Fibroblast of skin of abdomen (primary cell): ENCODE measurements at regions not wholly inside any gene's neighbourhood (a gene's known extent, or its start where the extent isn't known, plus 50 kb on each side); places are given as distances from the start of the nearest gene placed in this dataset.

Experiments
- DNase-seq: peaks from one replicate; pipeline ENCODE4 v3.0.0-alpha.2; 2013

DNA sequence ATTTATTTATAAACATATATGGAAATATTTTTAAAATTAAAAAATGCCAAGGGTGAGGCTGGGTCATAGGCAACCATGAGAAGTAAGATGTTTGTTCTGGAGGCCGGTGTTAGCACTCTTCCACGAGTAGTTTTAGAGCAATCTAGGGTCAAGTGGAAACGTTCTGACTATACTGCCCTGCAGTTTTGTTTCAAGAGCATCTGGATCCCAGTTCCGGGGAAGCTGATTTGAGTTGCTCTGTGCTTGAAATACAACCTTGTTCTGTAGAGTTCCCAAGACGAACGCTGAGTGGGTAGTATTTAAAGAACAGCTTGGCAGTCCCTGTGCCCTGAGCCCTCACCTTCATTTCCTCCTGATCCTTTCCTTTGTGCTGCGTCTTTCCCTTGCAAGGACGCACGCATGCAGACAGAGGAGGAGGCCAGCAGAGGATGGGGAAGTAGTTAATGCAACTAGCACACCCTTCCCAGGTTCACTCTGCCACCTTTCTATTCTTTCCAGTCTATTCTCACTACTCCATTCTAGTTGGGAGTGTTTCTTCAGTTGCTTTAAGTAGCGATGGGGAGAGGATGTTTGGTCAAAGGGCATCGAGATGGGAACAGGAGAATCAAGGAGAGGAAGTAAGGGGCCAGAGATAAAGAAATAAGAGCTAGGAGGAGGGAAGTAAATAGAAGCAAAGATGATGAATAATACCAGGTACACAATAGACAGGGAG lies 68.3 kb upstream of the ZSWIM6 start:
- DNase-seq = no peak

DNA sequence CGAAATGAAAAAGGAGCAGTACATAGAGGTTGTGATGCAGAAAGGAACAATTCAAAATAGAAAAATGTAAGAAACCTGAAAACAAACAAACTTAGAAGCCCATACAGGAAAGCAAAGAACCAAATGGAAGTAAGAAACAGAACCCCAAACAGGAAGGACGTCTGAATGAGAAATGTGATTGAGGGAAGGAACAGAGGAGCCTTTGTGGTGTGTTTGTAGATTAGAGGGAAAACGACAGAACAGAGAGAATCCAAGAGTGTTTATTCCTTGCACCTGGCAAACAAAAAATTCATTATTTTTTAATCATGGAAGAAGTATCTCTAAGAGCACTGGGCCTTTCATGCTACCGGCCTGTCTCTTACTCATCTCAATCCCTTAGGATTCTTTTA lies 67.8 kb upstream of the ZSWIM6 start:
- no peak for DNase-seq

- no peak for DNase-seq
Observed at GRCh38 chr5:61267116-61267515, 64.9 kb upstream of the ZSWIM6 start.

- DNase-seq = no peak
Observed at GRCh38 chr5:61268871-61269270, 63.2 kb upstream of the ZSWIM6 start.

DNA sequence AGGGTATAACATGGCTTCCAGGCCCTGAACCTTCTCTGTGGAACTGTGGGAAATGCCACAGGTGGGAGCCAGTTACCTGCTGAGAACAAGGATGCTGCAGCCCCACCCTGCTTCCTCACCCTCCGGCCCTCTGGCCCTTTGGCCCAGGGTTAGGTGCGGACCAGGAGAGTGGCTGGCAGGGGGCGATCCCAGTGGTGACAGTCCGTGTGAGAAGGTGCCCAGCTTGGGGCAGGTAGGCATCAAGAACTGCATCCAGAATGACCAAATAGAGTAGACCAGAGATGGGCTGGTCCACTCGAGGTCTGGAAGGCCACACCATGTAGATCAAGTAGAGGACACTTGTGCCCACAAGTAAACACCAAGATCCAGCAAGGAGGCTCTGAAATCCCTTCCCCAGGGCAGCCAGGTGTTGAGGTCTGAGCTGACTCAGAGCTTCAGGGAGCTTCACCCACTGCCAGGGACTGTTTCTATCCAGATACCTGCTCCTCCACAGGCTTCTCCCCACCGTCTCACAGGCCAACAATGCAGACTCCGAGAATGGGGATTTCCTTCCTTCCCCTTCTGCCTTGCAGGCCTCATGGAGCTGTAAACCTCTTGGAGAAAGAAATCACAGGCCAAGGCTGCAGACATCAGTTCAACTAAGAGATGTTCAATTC lies 61.4 kb upstream of the ZSWIM6 start:
- no peak for DNase-seq

DNA sequence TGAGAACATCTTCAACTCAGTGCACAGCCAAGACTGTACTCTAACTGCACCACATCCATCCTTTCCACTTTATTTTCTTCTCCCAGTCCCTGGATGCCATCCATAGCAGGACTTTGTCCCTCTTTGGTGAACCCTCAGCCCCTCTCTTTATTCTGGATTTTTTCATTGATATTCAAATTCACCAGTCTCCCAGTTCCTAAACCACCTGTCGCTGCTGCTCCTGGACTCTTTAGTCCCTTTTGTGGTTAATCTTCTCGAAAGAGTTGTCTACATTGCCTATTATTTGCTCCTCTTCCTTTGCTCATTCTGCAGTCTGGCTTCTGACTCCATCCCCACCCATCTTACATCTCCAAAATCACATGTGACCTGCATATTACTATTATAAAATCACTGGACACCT lies 59.4 kb upstream of the ZSWIM6 start:
- DNase-seq = no peak

GRCh38 chr5:61273279-61273975 lies 58.6 kb upstream of the ZSWIM6 start:
- DNase-seq = no peak

DNA sequence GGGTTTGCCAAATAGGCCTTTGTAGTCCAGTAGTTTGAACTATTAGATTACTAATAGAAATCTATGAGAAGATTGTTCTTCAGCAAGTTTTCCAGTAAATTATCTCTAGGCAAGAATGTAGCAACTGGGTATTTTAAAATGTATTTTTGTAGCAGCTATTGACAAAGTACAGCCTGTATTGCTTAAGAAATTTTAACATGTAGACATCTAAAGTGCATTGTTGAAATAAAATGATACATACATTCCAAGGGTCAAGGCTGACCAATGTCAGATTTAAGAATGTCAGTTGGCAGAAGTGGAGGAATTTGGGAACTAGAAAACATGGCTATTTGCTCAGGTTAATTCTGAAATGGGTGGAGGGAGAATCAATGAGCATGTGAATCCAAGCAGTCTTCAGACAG lies 57.5 kb upstream of the ZSWIM6 start:
- peak; percentile 46 for DNase-seq

DNA sequence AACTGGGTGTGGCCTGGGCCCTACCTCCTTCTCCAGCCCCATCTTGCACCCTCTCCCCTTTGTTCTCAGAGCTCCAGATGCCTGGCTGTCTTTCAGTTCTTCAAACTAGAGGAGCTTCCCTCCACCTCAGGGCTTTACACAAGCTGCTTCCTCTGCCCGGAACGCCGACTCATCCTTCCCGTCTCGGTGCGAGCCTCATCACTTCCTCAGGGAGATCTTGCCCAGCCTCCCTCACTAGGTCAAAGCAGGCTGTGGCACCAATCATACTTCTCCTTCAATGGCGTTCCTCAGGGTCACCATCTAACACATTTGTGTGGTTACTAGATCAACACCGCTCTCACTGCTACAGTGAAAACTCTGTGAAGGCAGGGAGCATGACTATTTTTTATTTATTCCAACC lies 56.2 kb upstream of the ZSWIM6 start:
- DNase-seq = peak; percentile 77

GRCh38 chr5:61277190-61277589 lies 54.9 kb upstream of the ZSWIM6 start:
- peak; percentile 60 for DNase-seq

DNA sequence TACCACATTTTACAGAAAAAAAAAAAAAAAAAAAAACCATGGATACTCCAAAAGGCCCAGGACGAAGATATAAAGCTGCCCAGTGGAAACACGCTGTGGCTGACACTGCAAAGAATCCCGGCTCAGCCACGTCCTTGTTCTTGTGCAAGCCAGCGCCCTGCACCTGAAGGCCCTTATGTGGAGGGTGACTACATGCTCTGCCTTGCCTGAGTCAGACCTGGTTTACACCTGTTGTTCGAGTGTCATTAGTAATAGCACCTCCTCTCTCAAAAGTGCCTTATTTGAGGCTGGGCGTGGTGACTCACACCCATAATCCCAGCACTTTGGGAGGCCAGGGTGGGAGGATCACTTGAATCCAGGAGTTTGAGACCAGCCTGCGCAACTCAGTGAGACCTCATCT lies 54.3 kb upstream of the ZSWIM6 start:
- no peak for DNase-seq

DNA sequence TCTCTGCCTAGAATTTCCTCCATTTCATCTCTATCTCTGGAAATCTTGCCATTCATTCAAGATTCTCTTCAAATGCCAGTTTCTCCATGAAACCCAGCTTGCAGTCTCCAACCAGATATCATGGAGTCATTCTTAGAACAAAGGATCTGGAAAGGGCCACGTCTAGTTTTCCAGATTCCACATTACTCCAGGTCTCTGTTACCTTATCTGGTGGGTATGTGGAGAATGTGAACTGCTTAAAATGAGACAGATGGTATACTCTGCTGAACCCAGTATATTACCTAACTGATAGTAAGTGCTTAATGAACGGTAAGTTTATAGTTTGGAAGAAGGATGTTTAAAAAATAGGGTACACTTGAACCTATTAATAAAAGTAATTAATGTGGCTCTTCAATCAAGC lies 52.3 kb upstream of the ZSWIM6 start:
- DNase-seq = peak; percentile 47

- DNase-seq = peak; percentile 89
Observed at GRCh38 chr5:61280205-61280604, 51.9 kb upstream of the ZSWIM6 start.

DNA sequence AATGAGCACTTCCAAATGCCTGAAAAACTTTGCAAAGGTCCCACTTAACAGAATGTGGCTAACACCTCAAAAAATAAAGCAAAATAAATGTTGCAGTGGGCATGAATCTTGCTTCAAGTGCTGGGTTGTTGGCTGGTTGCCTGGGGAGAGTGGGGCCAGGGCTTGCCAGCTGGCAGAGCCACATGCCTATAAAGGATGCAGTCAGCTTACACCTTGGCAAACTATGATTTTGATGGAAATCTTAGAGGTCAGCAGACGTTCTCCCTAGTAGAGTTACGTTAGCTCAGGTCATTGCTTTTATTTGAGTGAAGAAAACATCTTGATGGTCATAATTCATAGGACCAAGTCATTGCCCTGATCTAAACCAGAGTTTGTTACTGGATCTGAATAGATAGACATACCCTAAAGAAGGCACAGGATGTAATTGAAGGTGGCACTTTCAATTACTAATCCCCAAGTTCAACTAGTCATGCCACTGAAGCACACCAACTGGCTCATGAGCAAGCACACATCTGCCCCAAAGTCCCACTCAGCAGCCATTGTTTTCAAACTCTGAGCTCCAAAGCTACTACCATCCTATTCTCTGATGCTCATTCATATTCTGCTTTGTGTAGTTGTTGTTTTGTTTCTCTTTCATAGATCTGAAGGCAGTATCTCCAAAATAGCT lies 51.2 kb upstream of the ZSWIM6 start:
- no peak for DNase-seq

DNA sequence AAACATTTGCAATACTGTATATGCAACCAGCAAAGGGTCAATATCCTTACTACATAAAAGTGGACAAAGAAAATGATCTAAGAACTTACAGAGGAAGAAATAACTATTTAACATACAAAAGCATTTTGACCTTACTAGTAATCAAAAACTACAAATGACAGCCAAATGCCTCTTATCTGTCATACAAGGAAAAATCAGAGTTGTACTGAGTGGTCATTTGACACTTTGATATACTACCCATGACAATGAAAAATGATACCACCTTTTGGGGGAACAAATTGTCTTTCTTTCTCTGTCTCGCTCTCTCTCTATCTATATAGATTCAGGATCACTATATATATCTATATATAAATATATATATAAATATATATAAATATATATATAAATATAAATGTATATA lies 50.4 kb upstream of the ZSWIM6 start:
- DNase-seq = no peak
